SK-N-MC (cell line): ENCODE measurements at regions not wholly inside any gene's neighbourhood (a gene's known extent, or its start where the extent isn't known, plus 50 kb on each side); places are given as distances from the start of the nearest gene placed in this dataset.

Experiments used
- EZH2 ChIP-seq: fragments of 200-600 bp; sonication (generic); IDR thresholded peaks from one replicate; pipeline ENCODE4 v1.6.1; 2017; ENCODE audit warnings: antibody characterized with exemption
- POLR2AphosphoS5 ChIP-seq: IDR thresholded peaks from 2 replicates; pipeline ENCODE4 v1.6.1; 2012; ENCODE audit warnings: mild to moderate bottlenecking, low read depth, low read length, borderline replicate concordance

- TF ChIP-seq POLR2AphosphoS5 (no peak), EZH2 (no peak)
These were observed 95.7 kb upstream of the PALMD start for GRCh38 chr1:99550198-99550597.
